GM12801 (cell line): ENCODE measurements at regions not wholly inside any gene's neighbourhood (a gene's known extent, or its start where the extent isn't known, plus 50 kb on each side); places are given as distances from the start of the nearest gene placed in this dataset.

Source experiments
- TF ChIP-seq, protein P1 (sequence below): IDR thresholded peaks from one replicate; pipeline ENCODE4 v1.5.1; 2011; ENCODE audit warnings: control low read depth; ENCODE audit not compliant: insufficient read length; ENCODE audit errors: extremely low read depth

DNA sequence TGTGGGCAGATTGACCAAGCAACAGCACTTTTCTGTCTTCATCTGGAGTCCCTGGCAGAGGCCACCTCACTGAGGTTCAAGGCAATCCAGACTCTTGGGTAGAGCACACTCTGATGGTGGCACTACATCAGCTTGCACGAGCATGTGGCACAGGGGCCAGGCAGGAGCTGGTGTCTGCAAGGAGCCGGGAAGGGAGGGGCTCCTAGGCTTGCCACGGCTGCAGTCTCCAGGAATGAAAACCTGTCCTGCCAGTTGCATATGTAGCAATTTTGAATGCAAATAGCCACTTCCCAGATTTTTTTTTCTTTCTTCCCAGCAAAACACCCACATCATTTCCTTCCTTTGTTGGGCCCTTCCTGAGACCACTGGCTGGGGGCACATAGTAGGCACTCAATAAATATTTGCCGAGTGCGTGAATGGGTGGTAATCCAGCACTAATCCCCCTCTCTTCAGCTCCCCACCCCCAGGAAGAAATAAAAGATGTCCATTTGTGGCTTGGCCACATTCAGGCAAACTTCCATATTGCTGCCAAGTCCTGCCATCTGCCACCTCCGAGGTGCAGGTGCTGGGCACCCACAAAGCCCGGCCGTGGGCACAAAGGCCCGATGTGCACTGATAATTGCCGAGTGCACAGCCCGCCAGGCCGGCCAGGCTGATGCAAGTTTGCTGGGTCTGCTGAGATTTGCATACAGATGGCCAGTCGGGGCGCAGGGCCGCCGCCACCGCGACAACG lies 72.4 kb downstream of the MYCN start:
- TF ChIP-seq, protein P1, sequence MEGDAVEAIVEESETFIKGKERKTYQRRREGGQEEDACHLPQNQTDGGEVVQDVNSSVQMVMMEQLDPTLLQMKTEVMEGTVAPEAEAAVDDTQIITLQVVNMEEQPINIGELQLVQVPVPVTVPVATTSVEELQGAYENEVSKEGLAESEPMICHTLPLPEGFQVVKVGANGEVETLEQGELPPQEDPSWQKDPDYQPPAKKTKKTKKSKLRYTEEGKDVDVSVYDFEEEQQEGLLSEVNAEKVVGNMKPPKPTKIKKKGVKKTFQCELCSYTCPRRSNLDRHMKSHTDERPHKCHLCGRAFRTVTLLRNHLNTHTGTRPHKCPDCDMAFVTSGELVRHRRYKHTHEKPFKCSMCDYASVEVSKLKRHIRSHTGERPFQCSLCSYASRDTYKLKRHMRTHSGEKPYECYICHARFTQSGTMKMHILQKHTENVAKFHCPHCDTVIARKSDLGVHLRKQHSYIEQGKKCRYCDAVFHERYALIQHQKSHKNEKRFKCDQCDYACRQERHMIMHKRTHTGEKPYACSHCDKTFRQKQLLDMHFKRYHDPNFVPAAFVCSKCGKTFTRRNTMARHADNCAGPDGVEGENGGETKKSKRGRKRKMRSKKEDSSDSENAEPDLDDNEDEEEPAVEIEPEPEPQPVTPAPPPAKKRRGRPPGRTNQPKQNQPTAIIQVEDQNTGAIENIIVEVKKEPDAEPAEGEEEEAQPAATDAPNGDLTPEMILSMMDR, result no peak

DNA sequence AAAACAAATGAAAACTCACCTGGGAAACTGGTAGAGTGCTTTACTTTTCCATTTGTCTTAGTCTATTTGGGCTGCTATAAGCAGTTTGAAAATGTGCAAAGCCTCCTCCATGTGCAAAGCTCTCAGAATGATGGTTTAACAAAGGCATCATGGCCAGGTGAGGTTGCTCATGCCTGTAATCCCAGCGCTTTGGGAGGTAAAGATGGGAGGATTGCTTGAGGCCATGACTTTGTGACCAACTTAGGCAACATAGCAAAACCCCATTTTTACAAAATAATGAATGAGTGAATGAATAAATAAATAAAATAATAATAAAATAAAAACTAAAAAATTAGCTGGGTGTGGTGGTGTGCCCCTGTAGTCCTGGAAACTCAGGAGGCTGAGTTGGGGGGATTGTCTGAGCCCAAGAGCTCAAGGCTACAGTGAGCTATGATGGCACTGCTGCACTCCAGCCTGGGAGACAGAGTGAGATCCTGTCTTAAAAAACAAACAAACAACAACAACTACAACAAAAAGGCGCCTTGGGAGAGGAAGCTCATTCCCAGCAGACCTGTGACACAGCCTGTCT lies 71.8 kb downstream of the MYCN start:
- TF ChIP-seq, protein P1, result no peak

DNA sequence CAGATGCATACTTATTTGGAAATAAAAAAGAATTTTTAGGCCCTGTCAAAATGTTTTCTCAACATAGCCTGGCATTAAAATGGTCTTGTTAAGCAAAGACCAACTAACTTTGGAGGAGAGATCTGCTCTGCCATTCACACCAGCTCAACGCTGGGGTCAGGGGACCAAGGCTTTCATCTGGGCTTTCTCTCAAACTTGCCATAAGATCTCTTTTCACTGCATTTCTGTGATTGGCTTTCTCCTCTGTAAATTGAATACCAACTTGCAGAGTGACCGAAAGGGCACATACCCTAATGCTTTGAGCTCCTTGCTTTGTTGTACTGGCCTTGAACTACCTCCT lies 71.2 kb downstream of the MYCN start:
- TF ChIP-seq, protein P1, result no peak

DNA sequence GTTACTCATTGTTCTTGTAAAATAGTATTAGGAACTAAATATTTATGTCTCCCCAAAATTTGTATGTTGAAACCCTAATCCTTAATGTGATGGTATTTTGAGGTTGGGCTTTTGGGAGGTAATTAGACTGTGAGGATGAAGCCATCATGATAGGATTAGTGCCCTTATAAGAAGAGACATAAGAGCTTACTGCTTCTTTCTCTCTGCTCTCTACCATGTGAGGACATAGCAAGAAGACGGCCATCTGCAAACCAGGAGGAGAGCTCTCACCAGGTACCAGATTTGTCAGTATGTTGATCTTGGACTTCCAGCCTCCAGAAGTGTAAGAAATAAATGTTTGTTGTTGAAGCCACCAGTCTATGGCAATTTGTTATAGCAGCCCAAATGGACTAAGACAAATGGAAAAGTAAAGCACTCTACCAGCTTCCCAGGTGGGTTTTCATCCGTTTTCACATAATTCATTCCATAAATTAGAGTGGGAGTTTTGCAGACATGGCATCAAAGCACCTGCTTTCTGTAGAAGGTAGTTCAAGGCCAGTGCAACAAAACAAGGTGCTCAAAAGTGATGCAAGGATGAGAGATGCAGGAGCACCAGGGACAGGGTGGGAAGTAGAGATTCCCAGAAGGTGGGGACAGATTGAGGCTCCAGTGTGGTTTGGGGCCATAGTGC lies 70.7 kb downstream of the MYCN start:
- TF ChIP-seq, protein P1, result no peak

DNA sequence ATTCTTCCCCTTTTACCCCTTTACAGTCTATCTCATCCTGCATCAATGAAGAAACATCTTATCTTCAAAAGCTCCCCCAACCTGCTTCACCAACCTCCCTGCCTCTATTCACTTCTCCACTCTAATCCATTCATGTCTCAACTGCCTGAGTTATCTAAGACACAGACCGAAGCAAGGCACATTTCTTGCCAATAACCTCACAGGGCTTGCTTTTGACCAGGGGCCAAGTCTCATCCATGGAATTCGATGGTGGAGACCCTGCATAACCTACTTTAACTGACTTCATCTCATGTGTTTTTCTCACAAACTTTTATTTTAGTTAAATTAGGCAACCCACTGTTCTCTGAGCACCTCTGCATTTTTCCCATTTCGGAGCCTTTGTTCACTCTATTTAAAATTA lies 69.7 kb downstream of the MYCN start:
- TF ChIP-seq, protein P1, result no peak

DNA sequence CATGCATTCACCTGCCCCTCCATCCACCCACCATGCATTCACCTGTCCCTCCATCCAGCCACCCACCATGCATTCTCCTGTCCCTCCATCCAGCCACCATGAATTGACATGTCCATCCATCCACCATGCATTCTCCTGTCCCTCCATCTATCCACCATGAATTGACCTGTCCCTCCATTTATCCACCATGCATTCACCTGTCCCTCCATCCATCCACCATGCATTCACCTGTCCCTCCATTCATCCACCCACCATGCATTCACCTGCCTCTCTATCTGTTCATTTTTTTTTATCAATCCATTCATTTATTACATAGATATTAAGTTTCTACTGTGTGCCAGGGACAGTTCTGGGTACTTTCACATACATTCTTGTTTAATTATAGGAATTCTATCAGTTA lies 69.2 kb downstream of the MYCN start:
- TF ChIP-seq, protein P1, result no peak

DNA sequence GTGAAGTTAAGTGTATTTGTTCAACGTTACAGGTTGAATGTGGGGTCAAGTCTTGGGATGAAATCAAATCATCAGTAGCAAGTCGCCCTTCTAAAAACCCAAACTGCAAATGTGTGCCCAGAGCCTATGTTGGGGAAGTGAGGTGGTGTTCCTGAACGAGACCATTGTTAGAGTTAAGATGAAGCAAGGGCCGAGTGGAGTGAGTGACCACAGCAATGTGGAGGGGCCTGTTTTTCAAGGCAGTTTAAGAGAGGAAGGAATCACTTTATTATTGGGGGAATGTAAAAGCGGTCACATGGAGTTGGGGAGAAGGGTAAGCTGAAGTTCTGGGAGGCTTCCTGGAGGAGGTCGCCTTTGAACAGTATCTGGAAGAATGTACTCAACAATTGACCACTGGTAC lies 68.5 kb downstream of the MYCN start:
- TF ChIP-seq, protein P1, result no peak
